Fibroblast of lung (primary cell): ENCODE measurements at regions not wholly inside any gene's neighbourhood (a gene's known extent, or its start where the extent isn't known, plus 50 kb on each side); places are given as distances from the start of the nearest gene placed in this dataset.

Source experiments
- DNase-seq, 2 donors: peaks; one replicate each; pipeline versions ENCODE4 v3.0.0 to v3.0.0-alpha.2; 2010; ENCODE audit warnings: low read depth in 2 of 2
- H2AFZ ChIP-seq: 2 replicates; pipeline ENCODE4 v1.5.1; 2012; ENCODE audit warnings: low read length, control low read depth, inconsistent platforms
- H3K27ac ChIP-seq: 2 replicates; pipeline ENCODE4 v1.5.1; 2011; ENCODE audit warnings: low read length, control low read depth; ENCODE audit not compliant: insufficient read depth
- H3K27me3 ChIP-seq: 2 replicates; pipeline ENCODE4 v1.5.1; 2011; ENCODE audit warnings: mild to moderate bottlenecking, low read length; ENCODE audit not compliant: control insufficient read depth, insufficient read depth
- H3K36me3 ChIP-seq: 2 replicates; pipeline ENCODE4 v1.5.1; 2011; ENCODE audit warnings: low read length; ENCODE audit not compliant: control insufficient read depth, insufficient read depth
- H3K4me1 ChIP-seq: 2 replicates; pipeline ENCODE4 v1.5.1; 2011; ENCODE audit warnings: low read length; ENCODE audit not compliant: control insufficient read depth, insufficient read depth; ENCODE audit errors: extremely low read depth
- H3K4me2 ChIP-seq: 2 replicates; pipeline ENCODE4 v1.5.1; 2011; ENCODE audit warnings: low read length, control low read depth; ENCODE audit not compliant: insufficient read depth; ENCODE audit errors: extremely low read depth
- H3K4me3 ChIP-seq, 4 experiments: fragments of 200-600 bp in 1 of 4; sonication (generic) in 1 of 4; replicated peaks in 1 of 4; 2 replicates each; pipeline ENCODE4 v1.5.1; 2011 to 2016; ENCODE audit warnings: low read length in 4 of 4, low read depth in 3 of 4, mild to moderate bottlenecking in 3 of 4, control low read depth in 2 of 4, inconsistent platforms in 1 of 4, mixed read lengths in 1 of 4; ENCODE audit not compliant: insufficient read depth in 1 of 4; ENCODE audit errors: control extremely low read depth in 1 of 4
- H3K79me2 ChIP-seq: 2 replicates; pipeline ENCODE4 v1.5.1; 2012; ENCODE audit warnings: mild to moderate bottlenecking, low read length, inconsistent platforms; ENCODE audit not compliant: control insufficient read depth, insufficient read depth
- H3K9ac ChIP-seq: 2 replicates; pipeline ENCODE4 v1.5.1; 2011; ENCODE audit warnings: mild to moderate bottlenecking, low read length, control low read depth; ENCODE audit not compliant: insufficient read depth
- H3K9me3 ChIP-seq: 2 replicates; pipeline ENCODE4 v1.5.1; 2012; ENCODE audit warnings: low read depth, low read length; ENCODE audit not compliant: control insufficient read depth, insufficient read depth
- H4K20me1 ChIP-seq: 2 replicates; pipeline ENCODE4 v1.5.1; 2011; ENCODE audit warnings: low read length; ENCODE audit not compliant: control insufficient read depth, insufficient read depth; ENCODE audit errors: extremely low read depth
- EZH2 ChIP-seq: IDR thresholded peaks from 2 replicates; pipeline ENCODE4 v1.5.1; 2012; ENCODE audit warnings: low read length, control low read depth, mild to moderate bottlenecking; ENCODE audit errors: missing control alignments
- TF ChIP-seq, protein P1 (sequence below), 2 donors: IDR thresholded peaks in 1 of 2; conservative IDR thresholded peaks in 1 of 2; 1 replicate in 1 of 2; 2 replicates in 1 of 2; pipeline ENCODE4 v1.5.1; 2011 to 2012; ENCODE audit warnings: low read length in 2 of 2, control low read depth in 1 of 2, inconsistent platforms in 1 of 2, low read depth in 1 of 2, mild to moderate bottlenecking in 1 of 2

DNA sequence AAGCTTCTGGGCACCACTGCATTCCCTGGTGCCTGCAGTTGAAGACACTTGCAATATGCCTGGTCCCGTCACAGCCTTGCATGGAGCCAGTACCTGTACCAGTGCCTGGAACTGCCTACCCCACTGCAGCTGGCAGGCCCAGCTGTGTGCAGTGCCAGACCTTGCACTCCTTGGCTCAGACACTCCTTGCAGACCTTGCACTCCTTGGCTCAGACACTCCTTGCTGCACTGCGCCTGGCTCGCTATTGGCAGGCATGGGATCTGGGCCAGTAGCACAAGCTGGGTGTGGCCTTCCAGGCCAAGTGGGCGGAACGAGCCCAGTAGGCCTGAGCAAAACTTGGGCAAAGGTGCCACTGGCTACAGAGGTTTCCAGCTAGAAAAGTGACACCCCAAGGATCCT, 1189.1 kb downstream of the GRIK2 start:
- Histone ChIP-seq H3K9me3 (no peaks in the 10 kb centered on the region), H3K27me3 (no peaks in the 10 kb centered on the region), H3K4me1 (no peaks in the 10 kb centered on the region), H3K4me2 (no peak overlapping the region), H3K79me2 (no peaks in the 10 kb centered on the region), H4K20me1 (no peaks in the 10 kb centered on the region), H3K9ac (no peak overlapping the region), H3K27ac (no peak overlapping the region), H3K4me3 (no peak overlapping the region), H3K36me3 (no peaks in the 10 kb centered on the region), H2AFZ (no peak overlapping the region)
- TF ChIP-seq EZH2, result no peak
- TF ChIP-seq, protein P1, sequence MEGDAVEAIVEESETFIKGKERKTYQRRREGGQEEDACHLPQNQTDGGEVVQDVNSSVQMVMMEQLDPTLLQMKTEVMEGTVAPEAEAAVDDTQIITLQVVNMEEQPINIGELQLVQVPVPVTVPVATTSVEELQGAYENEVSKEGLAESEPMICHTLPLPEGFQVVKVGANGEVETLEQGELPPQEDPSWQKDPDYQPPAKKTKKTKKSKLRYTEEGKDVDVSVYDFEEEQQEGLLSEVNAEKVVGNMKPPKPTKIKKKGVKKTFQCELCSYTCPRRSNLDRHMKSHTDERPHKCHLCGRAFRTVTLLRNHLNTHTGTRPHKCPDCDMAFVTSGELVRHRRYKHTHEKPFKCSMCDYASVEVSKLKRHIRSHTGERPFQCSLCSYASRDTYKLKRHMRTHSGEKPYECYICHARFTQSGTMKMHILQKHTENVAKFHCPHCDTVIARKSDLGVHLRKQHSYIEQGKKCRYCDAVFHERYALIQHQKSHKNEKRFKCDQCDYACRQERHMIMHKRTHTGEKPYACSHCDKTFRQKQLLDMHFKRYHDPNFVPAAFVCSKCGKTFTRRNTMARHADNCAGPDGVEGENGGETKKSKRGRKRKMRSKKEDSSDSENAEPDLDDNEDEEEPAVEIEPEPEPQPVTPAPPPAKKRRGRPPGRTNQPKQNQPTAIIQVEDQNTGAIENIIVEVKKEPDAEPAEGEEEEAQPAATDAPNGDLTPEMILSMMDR (conservative IDR thresholded peaks at IDR 0.05 in 1 of 2, IDR thresholded peaks at IDR 0.05 in 1 of 2; ENCODE audit: low read depth in 1 of 2, low read length in 2 of 2), result no peak
- no peak for DNase-seq

- TF ChIP-seq EZH2, result no peak
- TF ChIP-seq, protein P1 (conservative IDR thresholded peaks at IDR 0.05 in 1 of 2, IDR thresholded peaks at IDR 0.05 in 1 of 2; ENCODE audit: low read depth in 1 of 2, low read length in 2 of 2), result no peak
- no peak for DNase-seq
- H3K9me3 ChIP-seq, result no peaks in the 10 kb centered on the region
- no peaks in the 10 kb centered on the region for H3K4me1 ChIP-seq
- H4K20me1 ChIP-seq, result no peaks in the 10 kb centered on the region
- H3K27me3 ChIP-seq, result no peaks in the 10 kb centered on the region
- H3K4me2 ChIP-seq, result no peak overlapping the region
- H3K4me3 ChIP-seq, result no peak overlapping the region
- no peak overlapping the region for H2AFZ ChIP-seq
- no peaks in the 10 kb centered on the region for H3K79me2 ChIP-seq
- no peak overlapping the region for H3K27ac ChIP-seq
- H3K9ac ChIP-seq, result no peak overlapping the region
- H3K36me3 ChIP-seq, result no peaks in the 10 kb centered on the region
These were observed 1188.0 kb downstream of the GRIK2 start for GRCh38 chr6:102581378-102582124.

DNA sequence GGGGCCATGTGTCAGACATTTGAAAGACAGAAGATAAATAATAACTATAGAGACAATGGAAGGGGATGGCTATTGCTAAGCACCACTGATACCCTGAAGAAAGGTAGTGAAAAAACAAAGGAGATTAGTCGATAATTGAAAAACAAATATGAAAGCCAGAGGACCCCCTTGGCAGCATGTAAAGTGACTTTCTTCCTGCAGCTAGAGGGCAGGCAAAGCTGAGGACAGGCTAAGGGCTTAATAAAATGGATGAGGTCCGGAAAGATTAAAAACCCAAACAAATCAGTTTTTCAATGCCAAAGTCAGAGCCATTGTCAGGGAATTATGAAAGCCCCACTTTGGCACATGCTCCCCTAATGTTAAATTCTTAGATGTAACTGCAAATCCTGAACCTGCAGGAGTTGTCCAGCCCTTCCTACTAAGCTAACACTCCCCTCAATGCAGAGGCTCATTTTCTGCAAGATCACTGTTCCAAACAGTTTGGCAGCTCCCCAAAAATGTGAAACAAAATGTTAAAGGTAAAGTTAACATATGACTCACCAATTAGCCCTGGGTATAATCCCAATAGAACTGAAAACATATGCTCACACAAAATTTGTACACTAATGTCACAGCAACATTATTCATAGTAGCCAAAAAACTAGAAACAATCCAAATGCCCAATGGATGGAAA, 1177.9 kb downstream of the GRIK2 start:
- H3K9me3 ChIP-seq, result no peaks in the 10 kb centered on the region
- no peaks in the 10 kb centered on the region for H3K79me2 ChIP-seq
- no peaks in the 10 kb centered on the region for H3K27me3 ChIP-seq
- no peak overlapping the region for H2AFZ ChIP-seq
- no peaks in the 10 kb centered on the region for H3K4me1 ChIP-seq
- DNase-seq, result peak in 1 of 2 donors; percentile 2
- no peak overlapping the region for H3K4me3 ChIP-seq
- H3K27ac ChIP-seq, result no peak overlapping the region
- TF ChIP-seq, protein P1 (conservative IDR thresholded peaks at IDR 0.05 in 1 of 2, IDR thresholded peaks at IDR 0.05 in 1 of 2; ENCODE audit: low read depth in 1 of 2, low read length in 2 of 2), result no peak
- no peak for TF ChIP-seq EZH2
- H3K9ac ChIP-seq, result no peak overlapping the region
- H4K20me1 ChIP-seq, result no peaks in the 10 kb centered on the region
- no peaks in the 10 kb centered on the region for H3K36me3 ChIP-seq
- no peak overlapping the region for H3K4me2 ChIP-seq
